Cardiac muscle cell (in vitro differentiated cells and primary cell): ENCODE measurements at regions not wholly inside any gene's neighbourhood (a gene's known extent, or its start where the extent isn't known, plus 50 kb on each side); places are given as distances from the start of the nearest gene placed in this dataset.
A peak's percentile ranks its signal among the peaks of the same experiment; 100 is the strongest.

Experiments
- DNase-seq, 2 donors: peaks; one replicate each; pipeline versions ENCODE4 v3.0.0 to v3.0.0-alpha.2; 2010 to 2017; ENCODE audit warnings: low read depth in 1 of 2, low spot score in 1 of 2
- H3K27ac ChIP-seq: fragments of 200-600 bp; sonication (generic); 2 replicates; pipeline ENCODE4 v1.5.1; 2016
- H3K27me3 ChIP-seq: fragments of 200-600 bp; sonication (generic); 2 replicates; pipeline ENCODE4 v1.6.0; 2016; ENCODE audit warnings: control low read depth
- H3K36me3 ChIP-seq: fragments of 200-600 bp; sonication (generic); 2 replicates; pipeline ENCODE4 v1.5.1; 2016; ENCODE audit warnings: control low read depth
- H3K4me1 ChIP-seq: fragments of 200-600 bp; sonication (generic); 2 replicates; pipeline ENCODE4 v1.8.1; 2017; ENCODE audit warnings: low read depth, mild to moderate bottlenecking, mixed run types
- H3K4me3 ChIP-seq: fragments of 200-600 bp; sonication (generic); 2 replicates; pipeline ENCODE4 v1.5.1; 2016; ENCODE audit warnings: mild to moderate bottlenecking
- H3K9me3 ChIP-seq: fragments of 200-600 bp; sonication (generic); 2 replicates; pipeline ENCODE4 v1.5.1; 2017; ENCODE audit warnings: low read depth, mild to moderate bottlenecking, control low read depth
- CTCF ChIP-seq: IDR thresholded peaks from 2 replicates; pipeline ENCODE4 v1.5.1; 2012; ENCODE audit warnings: low read depth, mild to moderate bottlenecking, low read length

DNA sequence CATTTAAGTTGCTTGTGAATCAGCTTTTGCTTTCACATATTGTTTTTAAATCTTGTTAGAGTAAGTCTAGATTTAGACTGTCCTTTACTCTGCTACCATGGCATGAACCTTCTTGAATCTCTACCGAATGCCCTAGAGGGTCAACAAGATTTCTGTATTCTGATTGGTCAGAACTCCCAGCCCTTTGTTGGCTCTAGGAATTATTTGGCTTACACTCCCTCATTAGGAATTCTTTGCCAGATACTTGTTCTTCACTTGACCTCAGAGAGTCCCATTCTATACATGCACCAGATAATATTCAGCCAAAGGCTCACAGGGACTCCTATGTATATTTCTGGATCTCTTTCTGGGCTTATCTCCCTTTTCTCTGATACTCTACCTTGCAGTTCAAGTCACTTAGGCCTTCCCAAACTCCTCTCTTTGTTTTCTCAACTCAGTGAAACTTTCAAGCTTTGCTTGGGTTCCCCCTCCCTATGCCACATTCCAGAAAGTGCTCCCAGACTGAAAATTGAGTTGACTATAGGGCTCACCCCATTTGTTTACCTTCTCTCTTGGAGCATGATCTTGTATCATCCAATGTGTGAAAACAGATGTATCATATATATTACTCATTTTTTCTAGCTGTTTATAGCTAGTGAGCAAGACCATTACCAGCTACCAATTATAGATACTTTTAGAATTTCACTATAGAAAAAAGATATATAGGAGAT, 405.0 kb downstream of the PLPP3 start:
- Histone ChIP-seq H3K4me3 (no peak overlapping the region), H3K27me3 (no peaks in the 10 kb centered on the region), H3K9me3 (no peaks in the 10 kb centered on the region), H3K4me1 (peaks cover 30% of the 10 kb centered on the region), H3K36me3 (no peaks in the 10 kb centered on the region), H3K27ac (peak overlapping the region; percentile 53)
- DNase-seq: no peak
- no peak for TF ChIP-seq CTCF

- Histone ChIP-seq H3K27ac (no peak overlapping the region), H3K36me3 (no peaks in the 10 kb centered on the region), H3K4me1 (peaks cover 31% of the 10 kb centered on the region), H3K27me3 (no peaks in the 10 kb centered on the region), H3K4me3 (no peak overlapping the region), H3K9me3 (no peaks in the 10 kb centered on the region)
- no peak for TF ChIP-seq CTCF
- DNase-seq: no peak
Observed at GRCh38 chr1:56173736-56174135, 405.6 kb downstream of the PLPP3 start.

DNA sequence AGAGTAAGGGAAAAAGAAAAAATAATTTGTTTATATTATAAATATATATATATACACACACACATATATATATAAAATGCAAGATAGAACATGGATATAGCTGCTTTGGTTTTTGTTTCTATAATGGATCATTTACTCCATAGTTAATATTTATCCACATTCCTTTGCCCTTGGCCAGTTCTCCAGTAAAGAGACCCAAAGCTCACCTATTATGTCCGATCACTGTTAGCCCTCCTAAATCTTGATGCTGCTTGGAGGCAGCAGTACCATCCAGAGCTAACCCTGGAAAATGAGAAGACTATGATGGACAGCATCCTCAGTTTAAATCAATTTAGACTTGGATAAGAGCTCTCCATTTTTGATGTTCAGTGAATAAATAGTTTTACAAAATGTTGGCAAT, 407.7 kb downstream of the PLPP3 start:
- Histone ChIP-seq H3K27me3 (no peaks in the 10 kb centered on the region), H3K9me3 (no peaks in the 10 kb centered on the region), H3K4me3 (no peak overlapping the region), H3K27ac (no peak overlapping the region), H3K4me1 (peaks cover 47% of the 10 kb centered on the region), H3K36me3 (no peaks in the 10 kb centered on the region)
- no peak for TF ChIP-seq CTCF
- DNase-seq: no peak

DNA sequence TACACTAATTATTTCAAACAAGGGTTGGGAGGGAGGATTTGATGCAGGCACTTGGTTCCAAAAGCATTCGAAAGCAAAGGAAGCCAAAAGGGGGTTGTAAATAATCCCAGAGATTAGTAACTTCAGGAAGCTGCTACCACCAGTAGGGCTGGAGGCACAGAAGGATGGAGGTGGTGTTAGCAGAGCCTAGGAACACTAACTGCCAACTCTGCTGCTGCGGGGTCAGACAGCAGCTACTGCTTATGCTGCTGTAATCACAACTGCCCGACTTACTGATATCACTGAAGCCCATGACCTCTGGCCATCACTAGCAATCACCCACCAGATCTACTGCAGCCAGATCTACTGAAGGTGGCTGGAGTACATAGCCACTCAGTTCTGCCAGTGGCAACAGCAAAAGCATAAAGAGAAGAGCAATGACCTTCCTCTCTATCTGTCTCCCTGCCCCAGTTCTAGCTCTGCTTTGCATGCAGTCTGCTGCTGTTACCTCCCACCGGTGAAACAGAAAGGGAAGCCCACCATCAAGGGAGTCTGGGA, 408.5 kb downstream of the PLPP3 start:
- no peaks in the 10 kb centered on the region for H3K36me3 ChIP-seq
- no peak for TF ChIP-seq CTCF
- DNase-seq: peak in 1 of 2 donors; percentile 51
- H3K4me1 ChIP-seq: peaks cover 47% of the 10 kb centered on the region
- no peaks in the 10 kb centered on the region for H3K9me3 ChIP-seq
- H3K4me3 ChIP-seq: no peak overlapping the region
- H3K27ac ChIP-seq: peak overlapping the region; percentile 78
- H3K27me3 ChIP-seq: no peaks in the 10 kb centered on the region

DNA sequence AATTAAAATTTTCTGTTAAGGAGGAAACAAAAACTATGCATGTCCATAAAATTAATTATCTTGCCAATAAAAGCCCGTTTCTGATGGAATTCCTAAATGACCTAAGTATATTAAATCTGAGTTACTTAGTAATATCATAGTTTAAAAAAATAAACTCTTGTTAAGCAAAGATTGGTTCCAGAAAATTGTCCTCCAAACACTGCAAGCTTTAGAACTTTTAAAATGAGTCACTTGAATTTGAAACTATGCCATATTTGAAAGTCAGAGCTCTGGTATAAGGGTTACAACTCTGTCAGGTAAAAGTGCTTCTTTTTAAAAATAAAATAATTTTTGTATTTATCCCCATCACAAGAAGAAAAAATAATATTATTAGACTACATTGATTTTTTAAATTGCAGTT, 409.5 kb downstream of the PLPP3 start:
- H3K27me3 ChIP-seq: no peaks in the 10 kb centered on the region
- H3K27ac ChIP-seq: peak overlapping the region; percentile 78
- peaks cover 47% of the 10 kb centered on the region for H3K4me1 ChIP-seq
- DNase-seq: no peak
- H3K36me3 ChIP-seq: no peaks in the 10 kb centered on the region
- no peak overlapping the region for H3K4me3 ChIP-seq
- TF ChIP-seq CTCF: no peak
- H3K9me3 ChIP-seq: no peaks in the 10 kb centered on the region
